Ovary (tissue), 7 donors: ENCODE measurements at regions not wholly inside any gene's neighbourhood (a gene's known extent, or its start where the extent isn't known, plus 50 kb on each side); places are given as distances from the start of the nearest gene placed in this dataset.
"Not testable (repeated sequence)": the region's sequence is repeated elsewhere in the genome, so short reads cannot be mapped to it uniquely, and the experiment has no call there.

Source experiments
- DNase-seq, 5 donors: peaks; one replicate each; pipeline ENCODE4 v3.0.0-alpha.2; 2019 to 2020
- H3K27ac ChIP-seq, 2 donors: fragments of 200-600 bp; one replicate each; pipeline versions ENCODE4 v1.5.1 to v1.8.0; 2019 to 2022
- H3K27me3 ChIP-seq: fragments of 200-600 bp; one replicate; pipeline ENCODE4 v1.8.0; 2022
- H3K36me3 ChIP-seq: fragments of 200-600 bp; sonication (generic); one replicate; pipeline ENCODE4 v1.5.1; 2019
- H3K4me1 ChIP-seq: one replicate; pipeline ENCODE4 v1.8.1; 2013; ENCODE audit warnings: mild to moderate bottlenecking, moderate library complexity; ENCODE audit not compliant: insufficient read depth
- H3K4me3 ChIP-seq: fragments of 200-600 bp; sonication (generic); one replicate; pipeline ENCODE4 v1.5.1; 2017
- H3K9me3 ChIP-seq, 2 donors: fragments of 200-600 bp in 1 of 2; sonication (generic) in 1 of 2; one replicate each; pipeline versions ENCODE4 v1.5.1 to v1.8.1; 2013 to 2019; ENCODE audit warnings: mild to moderate bottlenecking in 1 of 2, moderate library complexity in 1 of 2
- CTCF ChIP-seq, 3 donors: fragments of 450-650 bp in 2 of 3; fragments of 200-600 bp in 1 of 3; IDR thresholded peaks; one replicate each; pipeline versions ENCODE4 v1.5.1 to v1.8.0; 2016 to 2022; ENCODE audit warnings: antibody characterized with exemption in 3 of 3, mild to moderate bottlenecking in 1 of 3
- EP300 ChIP-seq: sonication (generic); formaldehyde crosslinking; IDR thresholded peaks from one replicate; pipeline ENCODE4 v1.6.1; 2017; ENCODE audit warnings: antibody characterized with exemption
- POLR2A ChIP-seq: fragments of 450-650 bp; IDR thresholded peaks from one replicate; pipeline ENCODE4 v1.6.1; 2017; ENCODE audit warnings: antibody characterized with exemption, mild to moderate bottlenecking, moderate library complexity
- WGBS, 3 donors: extraction: QIAGEN DNeasy Blood & Tissue Kit in 1 of 3; methylation state at CpG; one replicate each; pipeline versions ENCODE4 v1.1.5 to v1.1.7; 2013 to 2017; 5-methylcytosine and 5-hydroxymethylcytosine counted together
- intact Hi-C, 4 donors: fragments of 100-400 bp; cut with DNase I; formaldehyde crosslinking; loops; one replicate each; pipeline versions ENCODE4 v1.11.0 to v1.15.1; 2022 to 2023
- donor health status: DM: no; HTN: no; CAD: no; lungs with moderate emphysema.
- donor health status: DM: no; HTN: no; CAD: no.
- donor health status: Bipolar disorder and iron deficiency.
- donor health status: DM: no; HTN: no; CAD: no.
- donor health status: DM: yes; HTN: yes; CAD: no.

GRCh38 chr15:66886686-66887273 is 178.6 kb upstream of the SMAD3 start:
- H3K4me3 ChIP-seq, result no peak overlapping the region
- H3K27me3 ChIP-seq, result no peaks in the 10 kb centered on the region
- WGBS, 3 donors, result 89 to 93% (median 91%) methylated on average over 7 of the region's 7 CpGs
- TF ChIP-seq EP300 (no peak), POLR2A (no peak), CTCF (IDR thresholded peaks at IDR 0.05) (no peak)
- no peak for DNase-seq
- intact Hi-C loops, result loop anchor here in 1 of 4 donors (5.0 kb wide), 1 partner anchor 1846 kb away; no protein-coding TSS in a partner anchor
- peaks cover 5% of the 10 kb centered on the region for H3K4me1 ChIP-seq
- no peaks in the 10 kb centered on the region for H3K36me3 ChIP-seq
- no peaks in the 10 kb centered on the region for H3K9me3 ChIP-seq
- H3K27ac ChIP-seq, result no peak overlapping the region

GRCh38 chr15:66889298-66889697 is 176.1 kb upstream of the SMAD3 start:
- H3K27ac ChIP-seq, H3K36me3 ChIP-seq, H3K4me3 ChIP-seq, H3K4me1 ChIP-seq, H3K27me3 ChIP-seq, DNase-seq, H3K9me3 ChIP-seq: not testable (repeated sequence)
- intact Hi-C loops, result loop anchor here in 1 of 4 donors (5.0 kb wide), 1 partner anchor 1843 kb away; no protein-coding TSS in a partner anchor

GRCh38 chr15:66891776-66892175 is 173.6 kb upstream of the SMAD3 start:
- TF ChIP-seq CTCF (IDR thresholded peaks at IDR 0.05) (no peak), EP300 (no peak), POLR2A (no peak)
- DNase-seq, result no peak
- Histone ChIP-seq H3K4me1 (no peaks in the 10 kb centered on the region), H3K27ac (no peak overlapping the region), H3K9me3 (no peaks in the 10 kb centered on the region), H3K36me3 (no peaks in the 10 kb centered on the region), H3K27me3 (no peaks in the 10 kb centered on the region), H3K4me3 (no peak overlapping the region)
- WGBS, 3 donors, result 40 to 44% (median 40%) methylated on average over 2 of the region's 2 CpGs
- intact Hi-C loops, result no loop called here

GRCh38 chr15:66893294-66893693 is 172.1 kb upstream of the SMAD3 start:
- Histone ChIP-seq H3K36me3 (no peaks in the 10 kb centered on the region), H3K9me3 (no peaks in the 10 kb centered on the region), H3K27me3 (no peaks in the 10 kb centered on the region), H3K4me1 (no peaks in the 10 kb centered on the region), H3K4me3 (no peak overlapping the region), H3K27ac (no peak overlapping the region)
- WGBS, 3 donors, result 87 to 92% (median 92%) methylated on average over 4 of the region's 4 CpGs
- no peak for DNase-seq
- intact Hi-C loops, result no loop called here
- TF ChIP-seq POLR2A, result no peak

- no peak for DNase-seq
- Histone ChIP-seq H3K27ac (no peak overlapping the region), H3K27me3 (no peaks in the 10 kb centered on the region), H3K9me3 (no peaks in the 10 kb centered on the region), H3K4me1 (no peaks in the 10 kb centered on the region), H3K4me3 (no peak overlapping the region), H3K36me3 (no peaks in the 10 kb centered on the region)
- TF ChIP-seq CTCF (IDR thresholded peaks at IDR 0.05), result no peak
- no peak for TF ChIP-seq EP300
- TF ChIP-seq POLR2A, result no peak
- WGBS, 3 donors, result 84 to 98% (median 96%) methylated on average over 5 of the region's 5 CpGs
- intact Hi-C loops, result no loop called here
Observed at GRCh38 chr15:66894363-66894762, 171.0 kb upstream of the SMAD3 start.
